OCI-LY7 (cell line): ENCODE measurements at regions not wholly inside any gene's neighbourhood (a gene's known extent, or its start where the extent isn't known, plus 50 kb on each side); places are given as distances from the start of the nearest gene placed in this dataset.

Experiments
- CTCF ChIP-seq: fragments of 200-600 bp; sonication (generic); conservative IDR thresholded peaks from 2 replicates; pipeline ENCODE4 v1.5.1; 2014; ENCODE audit warnings: mild to moderate bottlenecking, antibody characterized with exemption, low read length, moderate library complexity, mixed read lengths
- EZH2phosphoT487 ChIP-seq: fragments of 200-600 bp; sonication (generic); IDR thresholded peaks from 2 replicates; pipeline ENCODE4 v1.6.1; 2018; ENCODE audit warnings: low read depth, borderline replicate concordance, mild to moderate bottlenecking, mixed run types, antibody characterized with exemption, low read length, moderate library complexity, mixed read lengths

DNA sequence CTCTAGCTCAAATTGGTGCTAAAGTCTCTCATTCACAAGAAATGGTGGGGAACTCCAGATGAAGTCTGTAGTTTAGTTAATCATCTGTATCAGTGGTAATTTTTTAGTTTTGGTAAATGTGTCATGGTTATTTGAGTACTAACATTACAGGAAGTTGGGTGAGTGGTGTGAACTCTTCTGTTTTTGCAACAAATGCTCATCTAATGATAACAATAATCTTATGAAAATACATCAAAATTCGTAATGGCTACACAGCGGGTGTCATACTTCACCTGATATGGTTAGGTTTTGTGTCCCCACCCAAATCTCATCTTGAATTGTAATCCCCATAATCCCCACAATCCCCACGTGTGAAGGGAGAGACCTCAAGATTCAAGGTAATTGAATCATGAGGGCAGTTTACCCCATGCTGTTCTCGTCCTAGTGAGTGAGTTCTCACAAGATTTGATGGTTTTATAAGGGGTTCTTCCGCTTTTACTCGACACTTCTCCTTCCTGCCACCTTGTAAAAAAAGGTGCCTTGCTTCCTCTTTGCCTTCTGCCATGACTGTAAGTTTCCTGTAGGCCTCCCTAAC is 209.3 kb upstream of the FOXN3 start:
- TF ChIP-seq CTCF, result no peak
- no peak for TF ChIP-seq EZH2phosphoT487
